CD4-positive, alpha-beta T cell treated with Interleukin-2 at 100 ng/mL for 4 hours (primary cell): ENCODE measurements at regions not wholly inside any gene's neighbourhood (a gene's known extent, or its start where the extent isn't known, plus 50 kb on each side); places are given as distances from the start of the nearest gene placed in this dataset.
"Not testable (repeated sequence)": the region's sequence is repeated elsewhere in the genome, so short reads cannot be mapped to it uniquely, and the experiment has no call there.

Source experiments
- DNase-seq: peaks from one replicate; pipeline ENCODE4 v3.0.0-alpha.2; 2020; ENCODE audit warnings: low spot score

DNA sequence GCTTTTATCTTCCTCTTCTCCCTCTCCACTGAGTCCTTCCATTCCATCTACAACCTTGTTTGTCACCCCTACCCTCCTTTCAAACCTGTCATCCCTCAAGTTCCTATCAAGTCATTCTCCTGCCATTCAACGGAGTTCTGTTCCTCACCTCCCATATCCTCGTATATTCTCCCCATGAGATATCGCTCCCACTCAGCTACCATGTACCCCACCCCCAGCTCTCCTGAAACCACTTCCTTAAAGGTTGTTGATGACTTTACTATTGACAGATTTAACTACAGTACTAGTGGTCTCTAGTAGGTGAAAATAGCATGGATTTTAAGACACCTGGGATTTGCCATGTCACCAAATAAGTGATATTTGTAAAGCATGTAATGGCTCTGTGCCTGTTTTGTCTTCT, 107.4 kb upstream of the BARHL2 start:
- DNase-seq = no peak

DNA sequence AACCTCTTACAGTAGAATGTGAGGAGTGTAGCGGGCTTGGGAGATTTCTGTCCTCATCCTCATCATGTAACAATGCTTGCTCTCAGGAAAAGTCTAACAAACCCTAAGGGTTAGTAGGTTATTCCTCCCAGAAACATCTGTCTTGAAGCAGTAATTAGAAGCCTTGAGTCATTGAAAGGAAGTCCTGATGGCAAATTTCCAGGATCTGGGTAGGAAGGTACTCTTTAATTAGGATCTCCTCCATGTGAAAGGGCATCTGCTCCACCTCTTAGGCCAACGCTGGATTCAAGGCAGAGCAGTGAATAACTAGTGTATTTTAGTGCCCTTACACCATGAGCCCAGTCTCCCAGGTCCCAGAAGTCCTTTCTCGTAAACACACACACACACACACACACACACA, 106.6 kb upstream of the BARHL2 start:
- no peak for DNase-seq

DNA sequence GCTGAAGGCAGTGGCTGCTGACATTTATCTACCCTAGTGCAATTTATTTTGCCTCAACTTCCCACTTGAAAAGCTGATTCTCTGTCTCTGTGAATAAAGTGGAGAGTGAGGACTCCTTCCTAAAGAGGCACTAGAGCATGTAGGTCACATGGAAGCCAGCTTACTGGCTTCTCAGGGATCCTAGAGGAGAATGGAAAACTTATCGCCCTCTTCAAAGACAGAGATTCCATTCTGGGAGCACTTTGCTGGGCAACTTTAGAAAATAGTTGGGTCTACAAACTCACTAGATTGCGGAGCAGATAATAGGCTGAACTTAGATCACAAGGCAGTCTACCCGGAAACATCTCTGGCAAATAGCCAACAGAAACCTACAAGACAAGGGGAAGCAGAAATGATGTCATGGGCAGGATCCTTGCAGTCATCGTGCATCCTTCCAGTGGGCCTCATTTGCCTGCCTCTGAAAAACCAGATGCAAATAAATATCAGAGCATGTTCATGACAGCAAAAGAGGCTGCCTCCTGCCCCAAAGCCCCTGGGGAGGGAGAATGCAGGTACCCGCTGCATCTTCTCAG, 104.8 kb upstream of the BARHL2 start:
- DNase-seq = no peak

DNA sequence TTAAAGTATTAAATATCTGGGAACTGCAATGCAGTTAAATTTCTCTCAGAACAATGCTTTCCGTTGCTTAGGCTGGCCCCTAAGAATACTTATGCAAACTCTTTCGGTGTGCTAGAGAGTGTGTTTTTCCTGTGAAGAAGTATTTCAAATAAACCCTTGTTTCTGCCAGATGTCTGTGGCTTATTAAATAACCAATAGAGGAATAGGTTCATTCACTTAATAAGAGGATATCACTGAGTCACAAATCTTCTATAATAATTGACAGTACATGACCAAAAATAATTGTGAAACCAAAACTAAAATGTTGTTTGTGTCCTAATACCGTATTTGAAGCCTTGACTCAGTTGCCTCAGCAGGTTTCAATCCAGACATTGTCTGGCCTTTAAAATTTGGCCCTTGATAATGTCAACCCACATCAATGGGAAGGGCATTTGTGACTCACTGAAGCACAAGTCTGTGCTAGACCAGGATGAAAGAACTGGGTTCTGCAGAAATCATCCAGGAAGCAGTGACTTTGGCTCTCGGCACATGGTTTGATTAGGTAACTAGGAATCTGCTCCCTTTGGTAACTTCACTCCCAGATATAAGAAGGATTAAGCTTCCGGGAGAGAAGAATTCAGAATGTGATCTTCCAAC, 104.2 kb upstream of the BARHL2 start:
- no peak for DNase-seq

DNA sequence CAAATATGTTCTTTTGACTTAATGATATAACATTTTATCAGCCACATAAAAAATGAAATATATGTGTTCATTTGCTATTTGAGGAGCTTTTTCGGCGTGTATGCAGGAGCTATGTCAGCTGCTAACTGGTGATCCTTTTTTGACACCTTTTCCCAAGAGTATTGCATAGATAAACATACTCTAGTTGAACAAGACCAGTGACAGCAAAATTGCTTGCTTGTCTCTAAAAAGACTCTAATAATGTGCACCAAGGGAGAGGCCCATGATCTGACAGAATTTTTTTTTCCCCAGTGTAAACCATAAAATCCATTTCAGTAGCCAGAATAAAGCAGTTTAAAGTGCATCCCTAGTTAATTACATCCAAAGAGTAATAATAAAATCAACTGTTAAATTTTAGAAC, 103.6 kb upstream of the BARHL2 start:
- DNase-seq = no peak

DNA sequence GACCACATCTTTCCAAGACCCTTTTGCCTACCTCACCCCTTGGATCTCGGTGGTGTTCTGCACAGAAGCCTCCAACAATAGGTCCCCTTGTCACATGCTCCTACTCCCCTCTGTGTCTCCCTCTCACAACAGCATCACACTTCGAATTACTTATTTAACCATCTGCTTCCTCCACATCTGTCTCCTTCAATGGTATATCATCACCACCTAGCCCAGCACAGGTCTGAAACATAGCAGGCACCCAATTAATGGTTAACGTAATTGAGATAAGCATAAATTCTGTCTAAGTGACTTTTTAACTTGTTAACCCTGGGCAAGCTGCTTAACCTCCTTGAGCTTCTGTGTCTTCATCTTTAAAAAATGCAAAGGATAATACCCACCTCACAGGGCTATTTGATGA, 100.3 kb upstream of the BARHL2 start:
- DNase-seq = no peak

DNA sequence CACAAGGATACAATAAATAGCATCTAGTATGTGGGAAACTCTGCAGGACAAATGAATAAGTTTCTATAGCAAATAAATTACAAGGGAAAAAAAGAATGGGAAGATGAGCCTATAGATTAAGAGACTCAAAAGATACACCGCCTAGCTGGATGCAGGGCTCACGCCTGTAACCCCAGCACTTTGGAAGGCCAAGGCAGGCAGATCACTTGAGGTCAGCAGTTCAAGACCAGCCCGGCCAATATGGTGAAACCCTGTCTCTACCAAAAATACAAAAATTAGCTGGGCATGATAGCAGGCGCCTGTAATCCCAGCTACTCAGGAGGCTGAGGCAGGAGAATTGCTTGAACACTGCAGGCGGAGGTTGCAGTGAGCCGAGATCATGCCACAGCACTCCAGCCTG, 95.1 kb upstream of the BARHL2 start:
- not testable (repeated sequence) for DNase-seq

DNA sequence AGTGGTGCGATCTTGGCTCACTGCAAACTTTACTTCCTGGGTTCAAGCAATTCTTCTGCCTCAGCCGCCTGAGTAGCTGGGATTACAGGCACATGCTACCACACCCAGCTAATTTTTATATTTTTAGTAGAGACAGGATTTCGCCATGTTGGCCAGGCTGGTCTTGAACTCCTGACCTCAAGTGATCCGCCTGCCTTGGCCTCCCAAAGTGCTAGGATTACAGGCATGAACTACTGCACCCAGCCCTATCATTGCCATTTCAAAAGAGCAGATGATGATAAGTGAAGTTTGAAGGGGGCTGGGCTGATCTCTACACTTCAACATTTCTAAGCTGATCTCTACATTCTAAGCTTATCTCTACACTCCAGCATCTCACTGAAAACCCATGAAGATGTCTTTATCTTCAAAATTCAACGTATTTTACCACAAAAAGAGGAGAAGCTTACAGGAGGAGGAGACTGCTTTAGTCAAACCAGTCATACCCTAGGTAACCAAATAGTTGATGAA, 94.4 kb upstream of the BARHL2 start:
- DNase-seq = not testable (repeated sequence)

DNA sequence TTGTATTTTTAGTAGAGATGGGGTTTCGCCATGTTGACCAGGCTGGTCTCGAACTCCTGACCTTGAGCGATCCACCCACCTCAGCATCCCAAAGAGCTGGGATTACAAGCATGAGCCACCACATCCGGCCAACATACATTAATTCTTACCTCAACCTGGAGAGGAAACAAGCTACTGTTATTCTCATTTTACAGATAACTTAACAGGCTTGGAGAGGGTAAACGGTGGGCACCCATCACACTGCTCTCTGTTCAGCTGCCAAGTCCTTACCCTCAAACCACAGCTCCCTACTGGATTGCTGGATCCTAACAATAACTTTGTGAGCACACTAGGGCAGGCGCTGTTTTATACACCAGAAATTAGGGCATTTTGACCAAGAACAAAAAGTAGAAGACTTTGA, 93.6 kb upstream of the BARHL2 start:
- DNase-seq = no peak

DNA sequence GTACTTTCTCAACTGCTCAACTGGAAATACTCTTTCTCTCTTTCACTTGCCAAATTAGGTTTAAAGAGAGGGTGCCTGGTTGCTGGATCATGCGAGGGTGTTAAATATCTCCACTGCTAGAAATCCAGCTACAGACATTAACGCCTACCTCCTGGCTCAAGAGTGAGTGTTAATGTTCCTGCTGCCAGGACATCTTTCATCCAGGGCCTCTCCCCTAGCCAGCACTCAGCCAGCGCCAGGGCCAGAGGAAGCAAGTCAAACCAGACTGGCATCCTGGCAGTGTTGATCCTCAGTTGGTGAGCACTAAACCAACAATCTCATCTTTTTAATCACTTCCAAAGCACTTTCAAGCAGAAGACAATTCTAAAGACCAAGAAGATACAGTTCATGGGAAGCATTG, 92.9 kb upstream of the BARHL2 start:
- no peak for DNase-seq

DNA sequence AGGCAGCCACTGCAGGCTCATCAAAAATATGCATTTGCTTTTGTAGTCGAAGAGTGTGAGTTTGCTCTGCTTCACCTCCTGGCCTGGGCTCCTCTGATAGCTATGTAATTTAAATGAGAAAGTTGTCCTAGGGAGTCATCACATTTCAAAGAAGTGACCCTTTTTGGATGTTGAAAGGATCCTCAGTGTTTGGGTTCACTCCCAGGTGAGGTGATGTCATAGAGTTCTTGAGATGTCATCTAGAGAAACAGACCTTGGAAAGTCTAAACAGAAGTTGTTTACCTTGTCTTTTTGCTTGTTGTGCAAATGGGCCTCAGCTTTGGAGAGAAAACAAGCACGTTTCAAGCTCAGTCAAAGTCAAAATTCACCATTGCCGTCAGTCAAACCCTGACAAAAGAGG, 92.0 kb upstream of the BARHL2 start:
- DNase-seq = no peak

DNA sequence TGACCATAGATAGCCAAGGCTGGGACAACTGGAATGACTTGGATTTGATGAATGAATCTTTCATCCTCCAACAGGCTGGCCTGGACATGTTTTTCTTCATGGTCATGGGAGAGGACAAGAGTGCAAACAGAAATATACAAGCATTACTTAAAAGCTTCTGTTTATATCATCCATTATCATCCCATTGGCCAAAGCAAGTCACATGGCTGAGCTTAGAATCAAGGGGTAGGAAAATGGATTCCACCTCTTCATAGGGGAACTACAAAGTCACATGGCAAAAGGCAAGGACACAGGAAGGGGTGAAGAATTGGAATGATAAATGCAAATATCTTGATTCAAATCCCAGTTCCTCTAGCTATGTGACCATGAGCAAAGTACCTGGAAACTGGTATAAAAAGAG, 90.2 kb upstream of the BARHL2 start:
- DNase-seq = no peak

DNA sequence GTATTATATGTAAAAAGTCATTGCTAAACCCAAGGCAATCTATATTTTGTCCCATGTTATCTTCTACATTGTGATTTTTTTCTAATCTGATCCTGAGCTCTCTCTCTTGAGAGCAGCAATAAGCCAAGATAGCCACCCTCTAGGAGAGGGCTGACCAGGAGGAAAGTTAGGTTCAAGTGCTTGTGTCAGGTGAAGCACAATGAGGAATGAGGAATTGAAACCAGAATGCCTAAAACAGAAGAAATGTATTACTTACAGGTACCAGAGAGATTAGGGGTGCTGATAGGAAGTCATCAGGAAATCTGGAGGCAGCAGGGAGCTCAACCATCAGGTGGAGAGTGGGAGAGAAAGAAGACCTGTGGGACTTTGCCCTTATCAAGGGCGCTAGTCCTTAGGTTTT, 85.5 kb upstream of the BARHL2 start:
- no peak for DNase-seq

DNA sequence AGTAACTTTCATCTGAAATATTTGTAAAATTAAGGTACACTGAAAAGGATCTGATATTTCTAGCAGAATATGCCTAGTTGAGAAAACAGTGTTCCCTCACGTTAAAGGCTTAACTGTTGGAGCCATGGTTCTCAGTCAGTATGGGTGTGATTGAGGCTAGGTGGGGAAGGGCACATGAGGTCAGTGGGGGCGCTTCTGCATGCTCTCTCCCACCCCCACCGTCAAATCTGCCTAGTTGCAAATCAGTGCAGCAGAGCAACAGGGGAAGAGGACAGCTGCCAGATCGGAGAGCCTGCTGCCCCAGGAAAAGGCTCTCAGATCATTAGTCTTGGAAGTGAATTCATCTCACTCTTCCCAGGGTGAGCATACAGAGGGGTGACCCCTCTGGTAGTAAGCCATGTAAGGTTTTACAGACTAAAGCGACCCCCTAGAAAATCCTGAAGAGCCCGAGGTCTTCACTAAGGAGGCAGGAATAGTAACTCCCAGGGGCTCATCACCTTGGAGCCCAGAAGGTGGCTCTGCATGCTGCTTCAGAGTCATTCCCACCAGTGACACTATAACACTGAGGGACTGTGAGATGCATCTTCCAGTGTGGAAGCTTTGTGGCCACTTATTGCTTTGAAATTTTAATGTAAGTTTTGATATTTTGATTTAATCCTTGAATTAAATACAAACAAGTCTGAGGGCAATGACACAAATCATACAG, 83.1 kb upstream of the BARHL2 start:
- DNase-seq = no peak

DNA sequence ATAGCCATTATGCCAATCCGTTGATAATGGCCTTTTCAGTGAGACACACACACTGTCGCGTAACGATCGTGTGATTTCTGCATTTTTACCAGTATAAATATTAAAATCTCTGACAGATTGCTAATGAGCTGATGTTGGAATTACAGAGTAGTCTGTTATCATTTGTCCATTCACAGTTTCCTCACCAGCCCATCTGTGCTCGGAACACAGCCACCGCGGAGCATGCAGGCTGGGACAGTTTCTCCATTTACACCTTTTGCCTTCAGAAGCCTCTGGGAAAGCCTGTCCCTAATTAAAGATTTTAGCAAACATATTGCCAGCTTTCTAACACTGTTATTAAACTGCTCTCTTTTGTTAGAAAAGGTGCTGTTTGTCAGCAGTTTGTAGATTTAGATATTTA, 82.2 kb upstream of the BARHL2 start:
- DNase-seq = no peak

DNA sequence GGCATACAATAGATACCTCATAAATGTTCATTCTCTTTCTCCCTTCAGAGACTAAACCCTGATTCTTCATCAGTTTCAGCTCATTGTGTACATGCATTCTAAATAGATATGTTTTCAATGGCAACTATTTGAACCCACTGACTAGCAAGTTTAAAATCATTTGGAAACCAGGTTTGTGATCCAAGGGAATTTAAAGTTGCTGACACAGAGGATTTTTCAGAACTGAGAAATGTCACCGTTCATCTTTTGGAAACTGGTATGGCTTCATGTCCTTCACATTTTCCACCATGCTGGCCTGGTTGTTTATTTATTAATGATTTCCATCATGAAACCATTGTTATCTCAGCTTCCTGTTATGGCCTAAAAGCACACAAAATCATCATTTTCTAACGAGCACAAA, 81.8 kb upstream of the BARHL2 start:
- no peak for DNase-seq

DNA sequence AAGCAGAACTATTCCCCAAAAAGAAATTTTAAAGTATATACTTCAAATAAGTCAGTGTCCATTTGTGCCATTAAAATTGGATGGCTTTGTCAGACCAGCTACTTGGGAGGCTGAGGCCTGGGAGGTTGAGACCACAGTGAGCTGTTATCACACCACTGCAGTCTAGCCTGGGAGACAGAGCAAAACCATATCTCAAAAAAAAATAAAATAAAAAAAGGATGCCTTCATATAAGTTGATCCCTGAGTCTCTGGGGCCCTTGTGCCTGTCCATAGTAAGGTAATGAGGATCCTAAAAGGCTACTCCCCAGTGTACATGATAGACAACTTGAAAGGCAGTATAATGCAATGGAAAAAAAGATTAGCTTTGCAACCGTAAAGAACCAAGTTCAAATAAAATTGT, 81.2 kb upstream of the BARHL2 start:
- DNase-seq = no peak

DNA sequence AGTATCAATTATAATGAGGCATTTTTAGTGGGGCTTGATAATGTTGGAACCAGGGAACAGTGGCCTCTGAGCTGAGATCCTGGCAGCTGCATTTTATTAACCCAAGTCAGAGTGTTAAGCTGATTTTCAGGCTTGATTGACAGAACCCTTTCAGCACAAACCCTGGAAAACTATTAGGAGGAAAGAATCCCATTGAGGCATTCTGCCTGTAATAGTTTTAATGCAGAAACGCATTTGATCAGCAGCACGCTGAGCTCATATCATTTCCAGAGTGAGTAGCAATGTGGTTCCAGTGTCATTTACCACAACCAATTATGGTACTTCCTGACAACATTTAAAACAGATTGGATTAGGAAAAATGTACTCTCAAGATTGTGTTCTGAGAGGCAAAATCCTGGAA, 78.3 kb upstream of the BARHL2 start:
- DNase-seq = no peak

DNA sequence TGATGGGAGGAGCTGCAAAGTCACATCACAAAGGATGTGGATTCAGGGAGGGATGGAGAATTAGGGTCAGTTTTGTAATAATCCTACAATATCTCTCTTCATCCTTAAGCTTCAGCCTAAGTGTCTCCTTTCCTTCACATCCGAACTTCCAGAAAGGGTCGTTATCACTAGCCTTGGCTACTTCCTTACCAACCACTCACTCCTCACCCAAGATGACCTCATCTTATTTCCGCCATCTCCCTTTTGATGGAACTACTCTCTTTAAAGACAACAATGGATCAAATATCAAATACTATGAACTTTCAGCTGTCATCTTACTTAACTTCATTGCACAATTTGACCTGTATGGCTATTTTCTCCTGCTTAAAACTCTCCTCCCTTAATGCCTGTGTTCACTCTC, 69.6 kb upstream of the BARHL2 start:
- no peak for DNase-seq

DNA sequence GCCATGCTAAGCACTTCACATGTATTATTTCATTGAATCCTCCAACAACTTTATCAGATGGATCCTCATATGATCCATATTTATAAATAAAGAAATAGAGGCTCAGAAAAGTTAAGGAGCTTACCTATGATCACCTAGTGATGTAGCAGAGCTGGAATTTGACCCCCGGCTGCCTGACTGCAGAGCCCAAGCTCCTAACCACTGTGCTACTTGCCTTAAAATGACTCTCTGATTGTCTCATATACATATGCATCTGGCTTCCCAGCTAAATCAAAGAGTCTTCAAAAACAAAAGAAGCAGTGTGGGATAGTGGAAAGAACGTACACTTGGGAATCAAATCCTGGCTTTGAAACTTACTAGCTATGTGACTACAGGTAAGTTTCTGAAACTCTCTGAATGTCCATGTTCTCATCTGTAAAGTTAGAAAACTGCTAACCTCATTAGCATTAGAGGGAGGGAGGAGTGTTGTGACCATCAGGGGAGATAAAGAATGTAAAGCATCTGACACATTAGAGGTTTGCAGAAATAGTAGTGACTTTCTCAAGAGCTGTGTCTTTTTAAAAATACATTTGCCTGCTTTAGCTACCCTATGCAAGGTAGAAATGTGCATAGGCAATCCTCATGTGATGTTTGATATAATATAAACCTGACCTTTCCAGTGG, 67.2 kb upstream of the BARHL2 start:
- no peak for DNase-seq

DNA sequence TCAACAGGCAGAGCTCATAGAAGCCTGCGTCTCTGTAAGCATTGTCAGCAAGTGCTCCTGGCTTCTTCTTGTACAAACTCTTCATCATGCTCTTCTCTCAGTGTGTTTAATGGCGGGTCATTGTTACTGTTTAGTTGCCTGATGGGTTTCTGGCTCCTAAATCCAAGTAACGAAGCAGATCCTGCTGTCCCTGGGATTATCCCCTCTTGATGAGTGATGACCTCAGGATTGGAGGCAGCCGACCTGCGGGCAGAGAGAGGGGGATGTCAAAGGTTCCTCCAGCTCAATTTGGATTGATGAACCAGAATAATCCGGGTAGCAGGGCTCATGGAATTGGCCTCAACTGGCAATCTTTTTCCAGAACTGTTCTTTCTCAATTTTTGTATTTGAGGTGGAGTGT, 66.1 kb upstream of the BARHL2 start:
- DNase-seq = no peak

DNA sequence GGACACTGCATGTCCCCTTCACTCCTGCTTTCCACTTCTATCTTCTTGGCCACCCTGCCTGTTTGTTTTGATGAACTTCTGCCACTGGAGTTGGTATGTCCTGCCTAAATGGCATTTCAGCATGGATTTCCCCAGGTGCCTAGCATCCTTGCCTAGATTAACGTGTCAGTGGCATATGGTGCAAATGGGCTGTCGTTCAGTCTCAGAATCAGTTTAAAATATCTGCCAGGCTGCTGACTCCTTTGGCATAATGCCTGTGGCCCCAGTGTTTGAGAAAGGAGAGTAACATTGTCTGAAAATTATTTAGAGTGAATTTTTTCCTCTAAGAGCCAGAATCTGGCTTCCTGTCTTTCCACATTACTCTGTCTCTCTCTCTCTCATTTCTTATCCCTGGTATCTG, 64.9 kb upstream of the BARHL2 start:
- DNase-seq = no peak

DNA sequence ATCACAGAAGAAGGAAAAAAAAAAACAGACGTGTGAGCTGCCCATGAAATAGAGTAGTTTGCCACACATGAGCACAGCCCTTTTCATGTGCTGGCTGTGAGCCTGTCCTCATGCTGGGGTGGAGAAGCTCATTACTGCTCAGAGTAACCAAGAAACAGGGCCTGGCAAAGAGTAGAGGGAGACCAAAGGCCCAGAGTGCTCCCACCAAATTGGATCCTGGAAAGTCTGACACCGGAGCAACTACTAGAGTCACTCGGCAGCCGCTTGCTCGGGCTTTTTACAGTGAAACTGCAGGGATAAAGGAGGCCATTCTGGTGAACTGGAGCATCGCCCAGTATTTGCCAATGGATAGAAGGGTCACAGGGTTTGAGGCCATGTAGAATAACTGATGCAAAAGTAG, 64.4 kb upstream of the BARHL2 start:
- no peak for DNase-seq
